ENCODE measurements at regions not wholly inside any gene's neighbourhood (a gene's known extent, or its start where the extent isn't known, plus 50 kb on each side); places are given as distances from the start of the nearest gene placed in this dataset.

GRCh38 chr4:162522724-162523123 is 358.9 kb upstream of the FSTL5 start:
- TF ChIP-seq, protein P1, sequence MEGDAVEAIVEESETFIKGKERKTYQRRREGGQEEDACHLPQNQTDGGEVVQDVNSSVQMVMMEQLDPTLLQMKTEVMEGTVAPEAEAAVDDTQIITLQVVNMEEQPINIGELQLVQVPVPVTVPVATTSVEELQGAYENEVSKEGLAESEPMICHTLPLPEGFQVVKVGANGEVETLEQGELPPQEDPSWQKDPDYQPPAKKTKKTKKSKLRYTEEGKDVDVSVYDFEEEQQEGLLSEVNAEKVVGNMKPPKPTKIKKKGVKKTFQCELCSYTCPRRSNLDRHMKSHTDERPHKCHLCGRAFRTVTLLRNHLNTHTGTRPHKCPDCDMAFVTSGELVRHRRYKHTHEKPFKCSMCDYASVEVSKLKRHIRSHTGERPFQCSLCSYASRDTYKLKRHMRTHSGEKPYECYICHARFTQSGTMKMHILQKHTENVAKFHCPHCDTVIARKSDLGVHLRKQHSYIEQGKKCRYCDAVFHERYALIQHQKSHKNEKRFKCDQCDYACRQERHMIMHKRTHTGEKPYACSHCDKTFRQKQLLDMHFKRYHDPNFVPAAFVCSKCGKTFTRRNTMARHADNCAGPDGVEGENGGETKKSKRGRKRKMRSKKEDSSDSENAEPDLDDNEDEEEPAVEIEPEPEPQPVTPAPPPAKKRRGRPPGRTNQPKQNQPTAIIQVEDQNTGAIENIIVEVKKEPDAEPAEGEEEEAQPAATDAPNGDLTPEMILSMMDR (IDR thresholded peaks at IDR 0.05; ENCODE audit: low read depth, low read length), result no peak
- H3K4me3 ChIP-seq (replicated peaks in 1 of 2; ENCODE audit: low read depth in 2 of 2, low read length in 2 of 2), result no peak overlapping the region
- DNase-seq (ENCODE audit: low read depth in 2 of 2), result no peak

DNA sequence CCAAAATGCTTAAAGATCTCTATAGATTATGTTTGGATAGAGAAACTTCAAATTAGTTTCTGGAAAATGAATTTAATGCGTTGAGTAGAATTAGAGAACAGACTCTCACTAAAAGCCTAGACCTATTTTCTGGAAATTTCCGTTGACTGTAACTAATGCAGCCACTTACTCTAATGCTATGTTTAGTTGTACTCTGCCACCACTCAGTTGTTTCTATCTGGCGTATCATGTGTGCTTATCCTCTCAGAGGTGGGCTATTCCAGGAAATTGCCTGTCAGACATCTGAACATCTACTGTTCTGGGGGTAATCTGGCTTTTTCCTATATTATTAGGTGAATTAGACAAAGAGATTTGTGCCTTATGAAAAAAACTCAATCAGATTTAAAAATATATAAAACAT is 347.1 kb upstream of the FSTL5 start:
- no peak for DNase-seq (ENCODE audit: low read depth in 2 of 2)
- TF ChIP-seq, protein P1 (IDR thresholded peaks at IDR 0.05; ENCODE audit: low read depth, low read length), result no peak
- no peak overlapping the region for H3K4me3 ChIP-seq (replicated peaks in 1 of 2; ENCODE audit: low read depth in 2 of 2, low read length in 2 of 2)

DNA sequence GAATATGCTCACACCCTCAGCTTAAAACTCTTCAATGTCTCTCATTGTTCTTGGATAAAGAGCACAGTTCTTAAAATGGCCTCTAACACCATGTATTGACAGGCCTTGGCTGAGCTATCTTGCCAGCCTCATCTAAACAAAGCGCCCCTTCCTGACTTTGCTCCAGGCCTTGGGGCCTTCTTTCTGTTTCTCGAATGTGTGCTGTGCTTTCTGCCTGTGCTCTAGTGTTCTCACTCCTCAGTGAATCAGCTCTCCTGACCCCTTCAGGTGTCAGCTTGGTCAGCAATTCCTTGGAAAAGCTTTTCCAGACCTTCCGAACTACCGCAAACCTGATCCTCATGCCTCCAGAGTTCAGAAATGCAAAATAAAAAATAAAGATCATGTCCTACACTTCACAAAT is 346.3 kb upstream of the FSTL5 start:
- TF ChIP-seq, protein P1 (IDR thresholded peaks at IDR 0.05; ENCODE audit: low read depth, low read length), result no peak
- H3K4me3 ChIP-seq (replicated peaks in 1 of 2; ENCODE audit: low read depth in 2 of 2, low read length in 2 of 2), result no peak overlapping the region
- DNase-seq (ENCODE audit: low read depth in 2 of 2), result no peak

DNA sequence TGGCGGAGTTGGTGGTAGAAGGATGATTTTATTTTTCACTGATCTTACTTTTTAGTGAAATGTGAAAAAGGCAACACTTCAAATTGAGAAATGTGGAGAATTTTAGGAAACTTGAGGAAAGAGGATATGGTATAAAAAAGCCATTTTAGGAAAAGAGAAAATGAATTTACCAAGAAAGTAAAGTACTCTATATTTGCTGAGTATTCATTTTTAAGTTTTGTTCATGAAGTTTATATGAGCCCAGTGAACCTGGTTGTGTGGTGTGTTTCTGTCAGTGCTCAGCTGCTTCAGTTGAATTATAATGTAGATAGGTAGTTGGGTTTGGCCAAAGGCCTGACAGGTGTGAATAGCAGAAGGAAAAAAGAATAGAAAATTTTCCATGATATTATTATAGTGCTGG is 345.5 kb upstream of the FSTL5 start:
- no peak for DNase-seq (ENCODE audit: low read depth in 2 of 2)
- TF ChIP-seq, protein P1 (IDR thresholded peaks at IDR 0.05; ENCODE audit: low read depth, low read length), result no peak
- no peak overlapping the region for H3K4me3 ChIP-seq (replicated peaks in 1 of 2; ENCODE audit: low read depth in 2 of 2, low read length in 2 of 2)

DNA sequence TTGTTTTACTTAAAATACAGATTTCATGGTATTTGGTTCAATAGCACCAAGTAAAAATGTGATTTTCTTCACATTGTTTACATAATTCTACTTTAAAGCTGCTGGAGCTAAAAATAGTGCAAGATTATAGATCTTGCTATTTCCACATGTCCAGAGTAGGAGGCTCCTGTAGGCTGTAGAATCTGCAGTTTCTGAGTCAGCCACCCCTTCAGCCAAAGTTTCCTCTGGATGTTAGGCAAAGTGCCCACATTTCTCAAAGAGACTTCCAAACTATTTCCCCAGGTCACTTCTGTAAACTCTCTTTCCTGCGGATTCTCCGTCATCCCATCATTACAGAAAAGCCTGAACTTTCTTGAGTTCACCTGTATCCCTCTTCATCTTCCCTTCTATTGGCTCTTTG is 342.5 kb upstream of the FSTL5 start:
- TF ChIP-seq, protein P1 (IDR thresholded peaks at IDR 0.05; ENCODE audit: low read depth, low read length), result no peak
- DNase-seq (ENCODE audit: low read depth in 2 of 2), result peak; percentile 41 to 52

DNA sequence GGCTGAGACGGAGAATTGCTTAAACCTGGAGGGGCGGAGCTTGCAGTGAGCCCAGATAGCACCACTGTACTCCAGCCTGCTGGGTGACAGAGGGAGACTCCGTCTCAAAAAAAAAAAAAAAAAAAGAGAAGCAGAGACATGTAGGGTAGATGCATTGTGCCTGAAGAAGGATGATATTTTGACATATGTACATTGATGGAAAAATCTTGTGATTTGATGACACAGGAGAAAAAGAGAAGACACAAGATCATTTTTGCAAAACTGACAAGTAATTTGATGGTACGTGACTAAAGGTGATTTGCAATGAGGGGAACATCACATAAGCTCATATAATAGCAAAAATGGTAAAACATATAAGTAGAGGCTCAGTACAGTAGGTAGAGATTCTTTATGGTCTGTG is 340.1 kb upstream of the FSTL5 start:
- no peak for DNase-seq (ENCODE audit: low read depth in 2 of 2)
- no peak overlapping the region for H3K4me3 ChIP-seq (replicated peaks in 1 of 2; ENCODE audit: low read depth in 2 of 2, low read length in 2 of 2)
- TF ChIP-seq, protein P1 (IDR thresholded peaks at IDR 0.05; ENCODE audit: low read depth, low read length), result no peak

More for the DNA sequence above, 342.5 kb upstream of the FSTL5 start:
- no peak overlapping the region for H3K4me3 ChIP-seq (replicated peaks in 1 of 2; ENCODE audit: low read depth in 2 of 2, low read length in 2 of 2)

DNA sequence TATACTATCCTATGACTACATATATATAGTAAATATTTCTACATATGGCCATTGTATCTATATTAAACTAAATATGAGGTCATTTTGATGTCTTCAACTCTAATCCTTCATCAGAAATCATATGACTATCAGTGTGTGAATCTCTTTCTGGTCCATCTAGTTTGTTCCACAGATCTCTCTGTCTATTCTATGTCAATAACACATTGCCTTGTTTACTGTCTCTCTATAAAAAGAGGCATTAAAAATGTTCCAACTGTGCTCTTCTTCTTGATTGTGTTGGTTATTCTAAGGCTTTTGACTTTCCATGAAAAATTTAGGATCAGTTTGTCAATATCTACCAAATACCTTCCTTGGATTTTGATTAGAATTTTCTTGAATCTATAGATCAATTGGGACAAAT is 338.3 kb upstream of the FSTL5 start:
- no peak for DNase-seq (ENCODE audit: low read depth in 2 of 2)

More for the DNA sequence above, 338.3 kb upstream of the FSTL5 start:
- H3K4me3 ChIP-seq (replicated peaks in 1 of 2; ENCODE audit: low read depth in 2 of 2, low read length in 2 of 2), result no peak overlapping the region
- TF ChIP-seq, protein P1 (IDR thresholded peaks at IDR 0.05; ENCODE audit: low read depth, low read length), result no peak
